ENCODE measurements at regions not wholly inside any gene's neighbourhood (a gene's known extent, or its start where the extent isn't known, plus 50 kb on each side); places are given as distances from the start of the nearest gene placed in this dataset.

DNA sequence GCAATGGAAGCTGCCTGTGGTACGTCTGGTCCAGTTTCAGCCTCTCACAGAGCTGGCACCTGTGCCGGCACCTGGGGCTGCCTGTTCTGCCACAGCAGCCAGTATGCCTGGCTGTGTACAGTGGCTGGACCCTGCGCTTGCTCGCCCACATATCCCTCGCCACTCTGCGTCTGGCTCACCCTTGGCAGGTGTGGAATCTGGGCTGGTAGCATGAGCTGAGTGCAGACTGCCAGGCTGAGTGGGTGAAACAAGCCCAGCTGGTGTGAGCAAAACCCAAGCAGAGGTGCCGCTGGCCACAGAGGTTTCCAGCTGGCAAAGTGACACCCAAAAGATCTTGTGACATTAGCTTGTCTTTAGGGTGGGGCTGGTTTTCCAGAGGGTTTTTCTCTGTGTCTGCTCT is 80.7 kb downstream of the ING1 start:
- Histone ChIP-seq H2AFZ (ENCODE audit: low read depth, low read length) (no peak overlapping the region), H3K9ac (ENCODE audit: low read length) (no peak overlapping the region), H3K27me3 (ENCODE audit: low read depth, low read length) (peaks cover 8% of the 10 kb centered on the region), H3K4me2 (ENCODE audit: low read length) (no peak overlapping the region), H3K79me2 (ENCODE audit: low read length) (no peaks in the 10 kb centered on the region), H3K9me3 (ENCODE audit: insufficient read depth, low read length) (peaks cover 17% of the 10 kb centered on the region; the same call in 1 of the 2 replicates), H4K20me1 (ENCODE audit: insufficient read depth, low read length) (no peaks in the 10 kb centered on the region), H3K4me1 (ENCODE audit: low read length) (no peaks in the 10 kb centered on the region; the same call in 1 of the 2 replicates), H3K27ac (ENCODE audit: low read length) (no peak overlapping the region), H3K4me3 (ENCODE audit: low read length) (no peak overlapping the region), H3K36me3 (replicated peaks; ENCODE audit: low read depth, low read length) (no peaks in the 10 kb centered on the region)
- TF ChIP-seq, protein P1, sequence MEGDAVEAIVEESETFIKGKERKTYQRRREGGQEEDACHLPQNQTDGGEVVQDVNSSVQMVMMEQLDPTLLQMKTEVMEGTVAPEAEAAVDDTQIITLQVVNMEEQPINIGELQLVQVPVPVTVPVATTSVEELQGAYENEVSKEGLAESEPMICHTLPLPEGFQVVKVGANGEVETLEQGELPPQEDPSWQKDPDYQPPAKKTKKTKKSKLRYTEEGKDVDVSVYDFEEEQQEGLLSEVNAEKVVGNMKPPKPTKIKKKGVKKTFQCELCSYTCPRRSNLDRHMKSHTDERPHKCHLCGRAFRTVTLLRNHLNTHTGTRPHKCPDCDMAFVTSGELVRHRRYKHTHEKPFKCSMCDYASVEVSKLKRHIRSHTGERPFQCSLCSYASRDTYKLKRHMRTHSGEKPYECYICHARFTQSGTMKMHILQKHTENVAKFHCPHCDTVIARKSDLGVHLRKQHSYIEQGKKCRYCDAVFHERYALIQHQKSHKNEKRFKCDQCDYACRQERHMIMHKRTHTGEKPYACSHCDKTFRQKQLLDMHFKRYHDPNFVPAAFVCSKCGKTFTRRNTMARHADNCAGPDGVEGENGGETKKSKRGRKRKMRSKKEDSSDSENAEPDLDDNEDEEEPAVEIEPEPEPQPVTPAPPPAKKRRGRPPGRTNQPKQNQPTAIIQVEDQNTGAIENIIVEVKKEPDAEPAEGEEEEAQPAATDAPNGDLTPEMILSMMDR (IDR thresholded peaks at IDR 0.05; ENCODE audit: low read depth, low read length) = no peak
- TF ChIP-seq EZH2phosphoT487 (IDR thresholded peaks at IDR 0.05; ENCODE audit: low read depth) = no peak

DNA sequence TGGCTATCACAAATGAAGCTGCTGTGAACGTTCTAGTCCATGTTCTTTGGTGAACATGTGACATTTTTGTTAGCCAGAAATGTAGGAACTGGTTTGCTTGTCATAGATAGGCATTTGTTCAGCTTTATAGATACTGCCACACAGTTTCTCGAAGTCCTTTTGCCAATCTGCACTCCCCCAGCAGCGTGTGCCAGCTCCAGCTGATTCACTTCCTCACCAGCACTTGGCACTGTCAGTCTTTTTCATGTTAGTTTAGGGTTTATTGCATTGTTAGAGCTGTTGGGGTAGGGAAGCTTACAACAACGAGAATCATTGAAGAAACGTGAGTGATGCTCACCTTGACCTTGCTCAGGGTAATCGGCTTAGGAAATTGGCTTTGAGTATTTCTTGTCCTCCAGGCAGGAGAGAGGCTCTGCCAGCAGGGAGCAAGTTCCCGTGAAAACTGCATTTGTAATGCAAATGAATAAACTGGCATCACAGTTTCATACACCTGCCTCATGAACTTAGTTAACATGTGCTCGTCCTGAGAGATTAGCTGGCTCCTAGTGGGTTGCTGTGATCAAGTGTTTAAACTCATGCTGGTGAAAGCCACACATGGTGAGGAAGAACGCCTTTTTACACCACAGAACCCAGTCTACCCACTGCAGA is 83.9 kb downstream of the ING1 start:
- Histone ChIP-seq H3K36me3 (replicated peaks; ENCODE audit: low read depth, low read length) (no peaks in the 10 kb centered on the region), H3K27ac (ENCODE audit: low read length) (no peak overlapping the region), H3K4me2 (ENCODE audit: low read length) (no peak overlapping the region), H3K9me3 (ENCODE audit: insufficient read depth, low read length) (0 out of 2 replicates have a peak, but pooled peaks cover 8% of the 10 kb centered on the region), H3K4me3 (ENCODE audit: low read length) (no peak overlapping the region), H3K4me1 (ENCODE audit: low read length) (no peaks in the 10 kb centered on the region; the same call in 1 of the 2 replicates), H3K9ac (ENCODE audit: low read length) (no peak overlapping the region), H2AFZ (ENCODE audit: low read depth, low read length) (no peak overlapping the region), H3K79me2 (ENCODE audit: low read length) (no peaks in the 10 kb centered on the region), H3K27me3 (ENCODE audit: low read depth, low read length) (peaks cover 27% of the 10 kb centered on the region), H4K20me1 (ENCODE audit: insufficient read depth, low read length) (no peaks in the 10 kb centered on the region)
- TF ChIP-seq, protein P1 (IDR thresholded peaks at IDR 0.05; ENCODE audit: low read depth, low read length) = no peak
- no peak for TF ChIP-seq EZH2phosphoT487 (IDR thresholded peaks at IDR 0.05; ENCODE audit: low read depth)

DNA sequence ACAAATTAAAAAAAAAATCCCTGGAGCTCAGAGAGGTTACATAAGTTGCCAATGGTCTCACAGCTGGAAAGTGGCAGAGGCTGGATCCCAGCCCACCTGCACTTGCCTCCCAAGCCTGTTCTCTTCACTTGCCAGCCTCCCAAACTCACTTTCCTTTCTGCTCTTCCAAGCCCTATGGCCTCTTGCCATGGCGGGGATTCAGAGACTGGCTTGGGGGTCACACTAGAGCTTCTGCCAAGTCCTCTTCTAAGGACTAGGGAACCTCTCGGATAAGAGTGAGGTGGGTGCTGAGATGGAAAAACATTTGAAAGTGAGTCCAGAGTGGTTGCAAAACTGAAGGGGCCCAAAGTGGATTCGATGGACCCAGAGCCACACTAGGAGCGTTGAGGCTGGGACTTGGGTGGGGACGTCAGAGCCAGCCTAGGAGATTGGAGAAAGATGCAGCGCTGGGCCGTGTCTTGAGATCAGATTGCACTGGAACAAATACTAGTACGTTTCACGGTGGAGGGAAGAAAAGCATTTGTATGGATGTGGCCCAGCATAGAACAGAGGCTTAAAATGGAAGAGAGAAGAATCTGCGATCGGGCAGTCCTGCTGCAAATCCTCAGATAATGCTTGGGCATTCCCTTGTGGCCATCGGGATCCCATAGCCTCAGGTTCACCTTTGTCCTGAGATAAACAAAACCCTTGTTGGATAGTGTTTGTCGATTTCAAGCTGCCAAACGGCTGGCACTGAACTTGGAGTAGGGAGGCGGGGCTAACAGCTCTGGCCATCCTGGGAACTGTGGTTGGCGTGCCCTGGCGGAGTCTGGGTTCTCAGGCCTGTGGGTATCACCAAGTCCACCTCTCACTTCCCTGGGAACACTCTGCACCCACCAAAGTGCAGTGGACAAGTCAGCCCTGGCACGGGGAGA is 84.8 kb downstream of the ING1 start:
- Histone ChIP-seq H3K9me3 (ENCODE audit: insufficient read depth, low read length) (no peaks in the 10 kb centered on the region), H3K4me3 (ENCODE audit: low read length) (no peak overlapping the region), H3K27ac (ENCODE audit: low read length) (no peak overlapping the region), H3K4me1 (ENCODE audit: low read length) (no peaks in the 10 kb centered on the region; the same call in 1 of the 2 replicates), H3K79me2 (ENCODE audit: low read length) (no peaks in the 10 kb centered on the region), H2AFZ (ENCODE audit: low read depth, low read length) (no peak overlapping the region), H4K20me1 (ENCODE audit: insufficient read depth, low read length) (no peaks in the 10 kb centered on the region), H3K9ac (ENCODE audit: low read length) (no peak overlapping the region), H3K4me2 (ENCODE audit: low read length) (no peak overlapping the region), H3K36me3 (replicated peaks; ENCODE audit: low read depth, low read length) (no peaks in the 10 kb centered on the region), H3K27me3 (ENCODE audit: low read depth, low read length) (peaks cover 31% of the 10 kb centered on the region)
- no peak for TF ChIP-seq EZH2phosphoT487 (IDR thresholded peaks at IDR 0.05; ENCODE audit: low read depth)
- TF ChIP-seq, protein P1 (IDR thresholded peaks at IDR 0.05; ENCODE audit: low read depth, low read length) = no peak

Measured in OCI-LY3 (cell line).